HFFc6 (cell line): ENCODE measurements at regions not wholly inside any gene's neighbourhood (a gene's known extent, or its start where the extent isn't known, plus 50 kb on each side); places are given as distances from the start of the nearest gene placed in this dataset.

Experiments
- DNase-seq: peaks from one replicate; pipeline ENCODE4 v3.0.0-alpha.2; 2018
- H3K27ac Mint-ChIP-seq: 2 replicates; pipeline ENCODE4 v1.8.0; 2020; ENCODE audit warnings: mild to moderate bottlenecking, mixed read lengths
- H3K27me3 Mint-ChIP-seq: 2 replicates; pipeline ENCODE4 v1.8.0; 2021; ENCODE audit warnings: mild to moderate bottlenecking, moderate library complexity, mixed read lengths; ENCODE audit not compliant: insufficient read depth
- H3K36me3 Mint-ChIP-seq: 2 replicates; pipeline ENCODE4 v1.8.0; 2021; ENCODE audit warnings: low read depth, mixed read lengths
- H3K4me1 Mint-ChIP-seq: 2 replicates; pipeline ENCODE4 v1.8.0; 2020; ENCODE audit warnings: low read depth, mixed read lengths
- H3K4me3 Mint-ChIP-seq: 2 replicates; pipeline ENCODE4 v1.8.0; 2020; ENCODE audit warnings: mild to moderate bottlenecking, moderate library complexity, mixed read lengths
- H3K9me3 Mint-ChIP-seq: 2 replicates; pipeline ENCODE4 v1.8.0; 2020; ENCODE audit warnings: mild to moderate bottlenecking, mixed read lengths
- CTCF ChIP-seq: fragments of 200-600 bp; sonication (generic); IDR thresholded peaks from 2 replicates; pipeline ENCODE4 v1.5.0; 2021; ENCODE audit warnings: antibody characterized with exemption, mild to moderate bottlenecking

GRCh38 chr2:5325523-5325922 lies 366.7 kb upstream of the SOX11 start:
- no peak overlapping the region for H3K27ac Mint-ChIP-seq
- TF ChIP-seq CTCF: no peak
- H3K4me1 Mint-ChIP-seq: no peaks in the 10 kb centered on the region
- H3K9me3 Mint-ChIP-seq: peaks cover 52% of the 10 kb centered on the region
- DNase-seq: no peak
- H3K4me3 Mint-ChIP-seq: no peak overlapping the region
- H3K27me3 Mint-ChIP-seq: peaks cover 2% of the 10 kb centered on the region
- H3K36me3 Mint-ChIP-seq: no peaks in the 10 kb centered on the region

GRCh38 chr2:5328826-5329225 lies 363.4 kb upstream of the SOX11 start:
- Mint-ChIP-seq H3K4me3 (no peak overlapping the region), H3K27ac (no peak overlapping the region)

GRCh38 chr2:5329763-5330162 lies 362.4 kb upstream of the SOX11 start:
- no peak for TF ChIP-seq CTCF
- H3K36me3 Mint-ChIP-seq: no peaks in the 10 kb centered on the region
- H3K27me3 Mint-ChIP-seq: peaks cover 2% of the 10 kb centered on the region
- no peak overlapping the region for H3K4me3 Mint-ChIP-seq
- H3K4me1 Mint-ChIP-seq: no peaks in the 10 kb centered on the region
- H3K9me3 Mint-ChIP-seq: peaks cover 59% of the 10 kb centered on the region
- no peak overlapping the region for H3K27ac Mint-ChIP-seq
- no peak for DNase-seq

More at GRCh38 chr2:5328826-5329225, 363.4 kb upstream of the SOX11 start:
- no peak for DNase-seq
- TF ChIP-seq CTCF: no peak
- no peaks in the 10 kb centered on the region for H3K36me3 Mint-ChIP-seq
- peaks cover 2% of the 10 kb centered on the region for H3K27me3 Mint-ChIP-seq
- peaks cover 62% of the 10 kb centered on the region for H3K9me3 Mint-ChIP-seq
- no peaks in the 10 kb centered on the region for H3K4me1 Mint-ChIP-seq

GRCh38 chr2:5330961-5331360 lies 361.2 kb upstream of the SOX11 start:
- no peak for DNase-seq
- H3K27me3 Mint-ChIP-seq: peaks cover 2% of the 10 kb centered on the region
- H3K9me3 Mint-ChIP-seq: peaks cover 62% of the 10 kb centered on the region
- no peaks in the 10 kb centered on the region for H3K36me3 Mint-ChIP-seq
- H3K4me3 Mint-ChIP-seq: no peak overlapping the region
- no peak for TF ChIP-seq CTCF
- H3K4me1 Mint-ChIP-seq: no peaks in the 10 kb centered on the region
- no peak overlapping the region for H3K27ac Mint-ChIP-seq

- no peak overlapping the region for H3K4me3 Mint-ChIP-seq
- no peak for DNase-seq
- no peaks in the 10 kb centered on the region for H3K4me1 Mint-ChIP-seq
- peaks cover 58% of the 10 kb centered on the region for H3K9me3 Mint-ChIP-seq
- H3K36me3 Mint-ChIP-seq: no peaks in the 10 kb centered on the region; the same call in 1 of the 2 replicates
- H3K27me3 Mint-ChIP-seq: peaks cover 2% of the 10 kb centered on the region
- no peak for TF ChIP-seq CTCF
- no peak overlapping the region for H3K27ac Mint-ChIP-seq
Observed at GRCh38 chr2:5332925-5333324, 359.3 kb upstream of the SOX11 start.

- Mint-ChIP-seq H3K4me1 (no peaks in the 10 kb centered on the region), H3K27ac (no peak overlapping the region), H3K9me3 (peaks cover 50% of the 10 kb centered on the region), H3K27me3 (no peaks in the 10 kb centered on the region), H3K36me3 (no peaks in the 10 kb centered on the region; the same call in 1 of the 2 replicates), H3K4me3 (no peak overlapping the region)
- no peak for DNase-seq
- TF ChIP-seq CTCF: no peak
Observed at GRCh38 chr2:5339473-5339872, 352.7 kb upstream of the SOX11 start.
